IPS-15b (cell line): ENCODE measurements at regions not wholly inside any gene's neighbourhood (a gene's known extent, or its start where the extent isn't known, plus 50 kb on each side); places are given as distances from the start of the nearest gene placed in this dataset.
"Not testable (repeated sequence)": the region's sequence is repeated elsewhere in the genome, so short reads cannot be mapped to it uniquely, and the experiment has no call there.

Source experiments
- H3K27me3 ChIP-seq: one replicate; pipeline ENCODE4 v1.6.1; 2013; ENCODE audit warnings: low read length; ENCODE audit not compliant: control insufficient read depth, insufficient read depth
- H3K36me3 ChIP-seq: one replicate; pipeline ENCODE4 v1.6.1; 2013; ENCODE audit warnings: low read length; ENCODE audit not compliant: control insufficient read depth, insufficient read depth
- H3K4me1 ChIP-seq: one replicate; pipeline ENCODE4 v1.6.1; 2013; ENCODE audit warnings: mild to moderate bottlenecking, low read length; ENCODE audit not compliant: control insufficient read depth, insufficient read depth
- H3K4me3 ChIP-seq: one replicate; pipeline ENCODE4 v1.5.1; 2013; ENCODE audit warnings: low read depth, low read length
- H3K9ac ChIP-seq: one replicate; pipeline ENCODE4 v1.6.1; 2013; ENCODE audit warnings: low read depth, mild to moderate bottlenecking, low read length
- H3K9me3 ChIP-seq: one replicate; pipeline ENCODE4 v1.6.1; 2013; ENCODE audit warnings: mild to moderate bottlenecking, low read length; ENCODE audit not compliant: control insufficient read depth, insufficient read depth

DNA sequence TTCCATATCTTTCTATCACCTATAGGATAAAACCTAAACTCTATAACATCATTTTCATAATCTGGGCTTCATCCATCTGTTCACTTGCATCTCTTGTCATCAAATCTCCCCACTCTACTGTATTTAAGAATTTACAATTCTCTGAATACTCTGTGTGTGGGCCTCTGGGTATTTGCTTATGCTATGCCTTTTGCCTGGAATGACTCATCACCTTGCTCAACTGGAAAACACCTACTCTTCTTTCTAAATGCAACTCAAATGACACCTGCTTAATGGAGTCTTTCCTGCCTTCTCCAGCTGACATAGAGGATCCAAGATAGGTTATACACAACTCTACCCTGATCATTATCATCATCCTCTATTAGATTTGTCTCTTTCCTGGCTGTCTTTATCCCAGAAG, 421.7 kb downstream of the SPATA31D1 start:
- Histone ChIP-seq H3K27me3 (no peaks in the 10 kb centered on the region), H3K4me1 (no peaks in the 10 kb centered on the region), H3K9ac (no peak overlapping the region), H3K9me3 (no peaks in the 10 kb centered on the region), H3K36me3 (no peaks in the 10 kb centered on the region), H3K4me3 (no peak overlapping the region)

DNA sequence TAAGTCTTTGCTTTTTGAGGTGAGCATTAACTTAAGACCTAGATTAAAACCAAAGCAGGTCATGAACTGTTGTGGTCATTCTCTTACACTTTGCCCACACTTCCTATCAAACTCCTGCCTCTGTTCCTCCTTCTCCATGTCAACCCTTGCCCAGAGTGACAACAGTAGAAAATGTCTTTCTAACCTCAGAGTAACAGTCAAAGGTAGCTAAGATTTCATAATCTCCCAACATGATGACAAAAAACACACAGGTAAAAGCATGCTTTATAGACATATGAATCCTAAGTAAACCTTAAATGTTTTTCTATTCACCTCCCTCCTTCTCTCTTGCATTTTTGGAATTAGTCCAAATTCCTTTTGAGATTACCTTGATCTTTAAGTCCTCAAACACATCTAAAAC, 422.3 kb downstream of the SPATA31D1 start:
- H3K4me1 ChIP-seq = no peaks in the 10 kb centered on the region
- H3K36me3 ChIP-seq = no peaks in the 10 kb centered on the region
- no peaks in the 10 kb centered on the region for H3K27me3 ChIP-seq
- H3K4me3 ChIP-seq = no peak overlapping the region
- no peak overlapping the region for H3K9ac ChIP-seq
- no peaks in the 10 kb centered on the region for H3K9me3 ChIP-seq

DNA sequence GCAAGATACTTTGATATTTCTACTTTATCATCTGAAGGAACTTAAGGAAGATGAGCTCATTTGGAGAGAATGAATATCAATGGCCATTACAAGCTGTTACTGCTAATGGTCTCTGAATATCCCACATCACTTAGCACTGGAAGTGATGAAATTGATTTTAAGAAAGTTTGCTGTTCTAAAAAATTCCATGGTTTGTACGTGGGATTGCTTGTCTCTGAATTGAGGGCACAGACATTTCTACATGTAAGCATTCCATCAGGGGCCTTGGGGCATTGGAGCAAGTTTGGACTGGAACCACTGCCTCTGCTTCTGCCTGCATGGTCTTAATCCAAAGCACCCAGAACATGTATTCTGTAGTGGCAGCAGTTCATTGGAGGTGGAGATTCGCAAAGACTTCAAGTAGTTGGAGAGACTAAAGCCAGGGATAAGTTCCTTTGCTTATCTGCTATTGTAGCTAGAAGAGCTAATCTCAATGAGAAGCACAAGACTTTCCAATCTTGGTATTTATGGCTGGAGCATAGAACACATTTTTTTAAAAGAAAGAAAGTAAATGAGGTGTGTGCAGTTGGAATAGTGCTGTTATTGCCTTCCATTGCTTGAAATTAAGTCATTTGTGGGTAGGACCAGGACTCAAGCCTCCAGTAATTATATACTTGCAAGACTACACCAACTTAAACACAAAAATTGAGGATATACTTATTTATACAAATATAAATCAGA, 424.2 kb downstream of the SPATA31D1 start:
- no peak overlapping the region for H3K4me3 ChIP-seq
- no peaks in the 10 kb centered on the region for H3K4me1 ChIP-seq
- H3K9ac ChIP-seq = no peak overlapping the region
- no peaks in the 10 kb centered on the region for H3K27me3 ChIP-seq
- no peaks in the 10 kb centered on the region for H3K36me3 ChIP-seq
- H3K9me3 ChIP-seq = no peaks in the 10 kb centered on the region

DNA sequence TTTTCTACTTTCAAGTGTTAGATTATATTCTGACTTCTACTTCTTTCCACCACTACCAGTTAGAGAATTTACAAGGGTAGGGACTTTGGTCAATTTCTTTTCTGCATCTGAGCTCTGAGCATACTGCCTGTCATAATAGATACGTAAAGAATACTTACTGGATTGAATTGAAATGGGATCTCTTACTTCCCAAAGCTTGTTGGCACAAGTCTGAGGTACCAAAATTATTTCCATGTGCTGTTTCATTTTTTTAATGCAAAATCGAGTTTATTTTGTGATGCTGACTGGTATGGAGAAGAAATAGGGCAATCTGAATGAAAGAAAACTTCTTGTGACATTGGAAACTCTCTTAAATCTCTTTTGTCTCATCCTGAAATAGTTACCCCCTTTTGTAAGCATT, 428.9 kb downstream of the SPATA31D1 start:
- Histone ChIP-seq H3K27me3 (no peaks in the 10 kb centered on the region), H3K4me1 (no peaks in the 10 kb centered on the region), H3K9me3 (no peaks in the 10 kb centered on the region), H3K36me3 (no peaks in the 10 kb centered on the region), H3K9ac (no peak overlapping the region), H3K4me3 (no peak overlapping the region)

DNA sequence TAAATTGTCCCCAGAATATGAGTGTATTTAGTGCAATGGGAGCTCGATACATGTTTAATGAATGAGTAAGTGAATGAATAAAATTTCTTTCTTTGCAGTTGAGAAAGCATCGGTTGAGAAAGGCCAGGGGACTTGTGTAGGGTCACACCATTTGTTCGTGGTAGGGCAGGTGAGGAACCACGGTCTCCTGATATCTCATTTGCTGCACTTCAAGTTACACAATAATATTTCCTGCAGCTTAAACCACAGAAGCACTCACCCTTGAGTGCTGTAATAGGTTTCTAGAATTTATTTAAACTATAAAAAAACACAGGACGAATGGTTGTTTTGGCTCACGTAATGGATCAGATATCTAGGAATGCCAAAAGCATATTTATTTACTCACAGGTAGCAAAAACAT, 429.8 kb downstream of the SPATA31D1 start:
- Histone ChIP-seq H3K36me3 (no peaks in the 10 kb centered on the region), H3K4me1 (no peaks in the 10 kb centered on the region), H3K9me3 (no peaks in the 10 kb centered on the region), H3K9ac (no peak overlapping the region), H3K4me3 (no peak overlapping the region), H3K27me3 (no peaks in the 10 kb centered on the region)

DNA sequence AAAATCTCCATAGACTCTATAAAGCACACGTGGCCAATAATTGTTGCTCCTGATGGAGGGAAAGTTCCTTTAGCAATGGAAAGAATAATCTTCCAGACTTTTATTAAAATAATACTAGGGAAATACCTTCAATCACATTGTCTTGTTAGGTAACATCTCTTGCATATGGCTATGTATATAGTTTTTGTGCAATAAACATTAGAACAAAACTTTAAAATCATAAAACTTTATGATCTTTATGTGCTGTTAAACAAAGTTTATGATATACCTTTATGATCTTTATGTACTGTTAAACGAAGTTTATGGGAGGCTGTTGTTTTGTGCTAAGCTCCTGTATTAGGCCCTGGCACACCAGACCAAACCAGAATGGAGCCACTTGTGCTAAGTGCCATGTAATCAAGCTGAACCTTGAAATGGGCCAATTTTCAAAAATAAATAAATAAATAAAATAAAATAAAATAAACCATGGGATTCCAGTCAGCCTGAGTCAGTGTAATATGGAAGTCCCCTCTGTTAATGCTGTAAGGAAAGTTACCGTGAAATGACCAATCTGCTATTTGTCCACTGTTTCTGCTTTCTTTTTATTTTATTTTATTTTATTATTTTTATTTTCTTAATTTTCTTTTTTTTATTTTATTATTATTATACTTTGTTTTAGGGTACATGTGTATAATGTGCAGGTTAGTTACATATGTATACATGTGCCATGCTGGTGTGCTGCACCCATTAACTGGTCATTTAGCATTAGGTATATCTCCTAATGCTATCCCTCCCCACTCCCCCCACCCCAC, 431.3 kb downstream of the SPATA31D1 start:
- H3K27me3 ChIP-seq = no peaks in the 10 kb centered on the region
- no peaks in the 10 kb centered on the region for H3K9me3 ChIP-seq
- H3K4me1 ChIP-seq = no peaks in the 10 kb centered on the region
- no peaks in the 10 kb centered on the region for H3K36me3 ChIP-seq
- H3K9ac ChIP-seq = no peak overlapping the region
- H3K4me3 ChIP-seq = no peak overlapping the region

DNA sequence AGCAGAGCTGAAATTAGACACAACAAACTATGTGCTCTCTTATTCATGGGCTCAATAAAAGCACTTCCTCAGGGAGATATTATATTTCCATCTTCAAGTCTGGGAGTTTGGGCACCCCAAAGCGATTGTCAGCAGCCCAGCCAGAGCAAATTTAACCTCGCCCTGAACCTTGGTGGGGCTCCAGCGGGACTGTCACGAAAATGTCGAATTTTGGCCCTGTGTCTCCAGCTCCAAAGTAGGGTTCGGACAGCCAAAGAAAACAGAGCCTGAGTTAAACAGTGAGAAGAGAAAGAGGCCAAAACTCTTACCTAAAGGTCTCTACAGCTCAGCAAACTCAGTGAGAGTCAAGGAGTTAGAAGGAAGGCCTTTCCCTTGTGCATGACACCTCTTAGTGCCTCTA, 432.9 kb downstream of the SPATA31D1 start:
- no peaks in the 10 kb centered on the region for H3K27me3 ChIP-seq
- no peaks in the 10 kb centered on the region for H3K9me3 ChIP-seq
- H3K4me3 ChIP-seq = no peak overlapping the region
- H3K9ac ChIP-seq = no peak overlapping the region
- no peaks in the 10 kb centered on the region for H3K4me1 ChIP-seq
- H3K36me3 ChIP-seq = no peaks in the 10 kb centered on the region

DNA sequence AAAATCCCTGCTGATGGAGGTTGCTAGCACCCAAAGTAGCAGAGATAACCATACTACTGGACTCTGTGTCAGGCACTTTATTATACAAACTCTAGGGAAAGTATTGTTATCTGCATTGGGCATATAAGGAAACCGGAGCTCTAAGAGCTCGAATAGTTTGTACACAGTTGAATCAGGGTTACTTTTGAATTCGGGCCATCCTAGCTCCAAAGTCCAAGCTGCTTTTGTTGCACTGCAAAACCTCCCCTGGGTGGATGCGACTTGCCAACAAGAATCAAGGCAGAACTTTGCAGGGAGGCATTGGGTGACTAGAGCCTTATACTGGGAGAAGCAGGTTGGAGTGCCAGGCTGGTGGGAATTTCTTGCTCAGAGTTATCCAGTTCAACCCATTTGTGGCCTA, 435.1 kb downstream of the SPATA31D1 start:
- Histone ChIP-seq H3K9me3 (no peaks in the 10 kb centered on the region), H3K36me3 (no peaks in the 10 kb centered on the region), H3K9ac (no peak overlapping the region), H3K4me3 (no peak overlapping the region), H3K4me1 (no peaks in the 10 kb centered on the region), H3K27me3 (no peaks in the 10 kb centered on the region)

DNA sequence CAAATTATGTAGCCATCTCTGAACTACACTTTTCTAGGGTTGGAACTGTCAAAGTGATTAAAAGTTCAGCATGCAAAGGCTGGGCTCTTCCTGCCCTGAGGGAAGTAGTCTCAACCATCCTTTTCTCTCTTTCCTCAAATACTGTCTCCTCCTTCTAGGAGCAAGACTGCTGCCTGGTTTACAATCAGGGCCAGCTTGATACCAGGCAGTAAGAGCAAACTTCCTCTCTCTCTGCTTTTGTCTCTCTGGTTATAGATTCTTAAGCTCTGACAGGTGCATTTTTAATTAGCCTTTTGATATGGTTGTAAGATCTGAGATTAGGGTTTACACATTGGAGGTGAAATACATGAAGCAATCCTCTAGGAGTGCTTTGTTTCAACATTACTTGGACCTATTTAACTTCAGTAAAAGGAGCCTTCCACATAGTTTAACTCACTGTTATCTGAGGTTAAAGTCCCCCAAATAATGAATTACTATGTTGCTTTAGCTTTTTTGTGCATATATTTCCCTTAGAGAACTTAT, 436.1 kb downstream of the SPATA31D1 start:
- no peaks in the 10 kb centered on the region for H3K36me3 ChIP-seq
- H3K4me3 ChIP-seq = no peak overlapping the region
- no peaks in the 10 kb centered on the region for H3K27me3 ChIP-seq
- H3K4me1 ChIP-seq = no peaks in the 10 kb centered on the region
- no peaks in the 10 kb centered on the region for H3K9me3 ChIP-seq
- no peak overlapping the region for H3K9ac ChIP-seq

DNA sequence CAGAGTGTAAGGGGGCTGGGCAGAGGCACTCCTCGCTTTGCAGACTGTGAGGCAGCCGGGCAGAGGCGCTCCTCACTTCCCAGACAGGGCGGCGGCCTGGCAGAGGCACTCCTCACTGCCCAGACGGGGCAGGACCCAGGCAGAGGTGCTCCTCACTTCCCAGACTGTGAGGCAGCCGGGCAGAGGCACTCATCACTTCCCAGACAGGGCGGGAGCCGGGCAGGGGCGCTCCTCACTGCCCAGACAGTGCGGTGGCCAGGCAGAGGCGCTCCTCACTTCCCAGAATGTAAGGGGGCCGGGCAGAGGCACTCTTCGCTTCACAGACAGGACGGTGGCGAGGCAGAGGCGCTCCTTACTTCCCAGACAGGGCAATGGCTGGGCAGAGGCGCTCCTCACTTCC, 442.5 kb downstream of the SPATA31D1 start:
- Histone ChIP-seq H3K9ac (no peak overlapping the region), H3K4me1 (no peaks in the 10 kb centered on the region), H3K9me3 (no peaks in the 10 kb centered on the region), H3K27me3 (no peaks in the 10 kb centered on the region), H3K36me3 (no peaks in the 10 kb centered on the region), H3K4me3 (no peak overlapping the region)

DNA sequence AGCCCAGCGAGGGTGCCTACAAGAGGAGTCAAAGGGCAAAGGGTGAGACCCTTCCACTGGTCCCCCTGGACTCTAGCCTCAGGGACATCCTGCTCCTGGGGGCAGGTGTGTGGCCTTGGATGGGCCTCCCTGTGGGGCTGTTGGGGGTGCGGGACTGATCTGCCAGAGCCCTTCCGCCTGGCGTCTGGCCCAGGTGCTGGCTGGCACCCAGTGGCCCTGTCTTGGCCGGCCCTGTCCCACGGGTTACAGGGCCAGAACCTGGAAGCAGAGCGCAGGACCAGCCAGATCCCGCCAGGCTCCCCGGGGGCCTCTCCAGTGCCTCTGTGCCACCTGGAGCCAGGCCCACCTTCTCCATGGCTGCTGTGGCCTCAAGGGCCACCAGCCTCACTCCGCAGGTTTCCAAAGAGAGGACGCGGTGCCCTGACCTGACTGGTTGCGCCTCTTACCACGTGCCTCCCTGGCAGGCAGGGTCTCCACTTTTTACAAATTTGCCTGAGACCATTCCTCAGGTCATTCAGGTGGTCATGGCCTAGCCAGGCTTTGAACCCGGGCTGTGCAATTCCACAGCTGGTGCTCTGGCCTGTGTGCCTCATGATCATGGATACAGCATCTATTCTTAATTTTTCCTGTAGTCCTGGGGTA, 444.8 kb downstream of the SPATA31D1 start:
- H3K4me1 ChIP-seq, H3K4me3 ChIP-seq, H3K36me3 ChIP-seq, H3K9me3 ChIP-seq, H3K9ac ChIP-seq, H3K27me3 ChIP-seq: not testable (repeated sequence)

DNA sequence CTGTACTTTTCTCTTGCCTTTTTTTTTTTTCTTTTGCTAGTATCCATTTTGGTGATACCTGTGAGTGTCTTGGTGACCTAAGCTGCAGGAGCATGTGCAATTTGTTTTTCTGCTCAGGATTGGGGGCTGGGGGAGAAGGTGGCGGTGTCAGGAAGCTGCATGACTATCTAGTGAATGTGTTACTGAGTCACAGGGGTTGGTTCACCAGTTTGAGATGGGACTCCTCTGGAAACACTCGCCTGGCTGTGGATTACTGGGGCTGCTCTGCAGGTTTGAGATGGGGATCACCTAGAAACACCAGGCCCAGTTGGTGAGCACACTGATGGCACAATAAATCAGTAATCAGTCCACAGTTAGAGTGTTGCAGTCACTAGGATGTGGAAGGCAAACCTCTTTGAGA, 447.9 kb downstream of the SPATA31D1 start:
- Histone ChIP-seq H3K4me1 (no peaks in the 10 kb centered on the region), H3K4me3 (no peak overlapping the region), H3K9ac (no peak overlapping the region), H3K36me3 (peaks cover 4% of the 10 kb centered on the region), H3K27me3 (no peaks in the 10 kb centered on the region), H3K9me3 (peaks cover 11% of the 10 kb centered on the region)
